SK-N-SH treated with all-trans-retinoic acid at 6 μM for 48 hours (cell line): ENCODE measurements at regions not wholly inside any gene's neighbourhood (a gene's known extent, or its start where the extent isn't known, plus 50 kb on each side); places are given as distances from the start of the nearest gene placed in this dataset.

ENCODE experiments used
- ARNTL ChIP-seq: fragments of 450-650 bp; formaldehyde crosslinking; IDR thresholded peaks from 2 replicates; pipeline ENCODE4 v1.5.0; 2020; ENCODE audit warnings: low read depth, mild to moderate bottlenecking, moderate library complexity, borderline replicate concordance
- CREB5 ChIP-seq: fragments of 250-450 bp; sonication (Bioruptor Pico); IDR thresholded peaks from 2 replicates; pipeline ENCODE4 v1.5.1; 2020; ENCODE audit warnings: low read depth, mild to moderate bottlenecking, moderate library complexity
- CSDC2 ChIP-seq: fragments of 250-450 bp; sonication (Bioruptor Pico); IDR thresholded peaks from 2 replicates; pipeline ENCODE4 v1.5.0; 2020; ENCODE audit warnings: mild to moderate bottlenecking, moderate library complexity
- CSRNP3 ChIP-seq: fragments of 250-450 bp; sonication (Bioruptor Pico); IDR thresholded peaks from 2 replicates; pipeline ENCODE4 v1.5.1; 2021; ENCODE audit warnings: mild to moderate bottlenecking, moderate library complexity
- ISL1 ChIP-seq: fragments of 250-450 bp; sonication (Bioruptor Pico); IDR thresholded peaks from 2 replicates; pipeline ENCODE4 v2.1.2; 2022; ENCODE audit warnings: mild to moderate bottlenecking, moderate library complexity
- PATZ1 ChIP-seq: fragments of 250-450 bp; sonication (Bioruptor Pico); IDR thresholded peaks from 2 replicates; pipeline ENCODE4 v1.8.0; 2020; ENCODE audit warnings: mild to moderate bottlenecking, moderate library complexity, borderline replicate concordance
- SNAI2 ChIP-seq: fragments of 250-450 bp; sonication (Bioruptor Pico); IDR thresholded peaks from 2 replicates; pipeline ENCODE4 v1.5.0; 2020; ENCODE audit warnings: mild to moderate bottlenecking, moderate library complexity
- TOX ChIP-seq: fragments of 250-450 bp; sonication (Bioruptor Pico); IDR thresholded peaks from 2 replicates; pipeline ENCODE4 v1.8.0; 2021; ENCODE audit warnings: mild to moderate bottlenecking, moderate library complexity, borderline replicate concordance
- TSHZ2 ChIP-seq: fragments of 250-450 bp; sonication (Bioruptor Pico); IDR thresholded peaks from 2 replicates; pipeline ENCODE4 v1.5.0; 2020; ENCODE audit warnings: mild to moderate bottlenecking, moderate library complexity
- ZC3H10 ChIP-seq: fragments of 250-450 bp; sonication (Bioruptor Pico); IDR thresholded peaks from 2 replicates; pipeline ENCODE4 v1.5.1; 2021; ENCODE audit warnings: mild to moderate bottlenecking, moderate library complexity
- ZFP30 ChIP-seq: fragments of 450-650 bp; formaldehyde crosslinking; IDR thresholded peaks from 2 replicates; pipeline ENCODE4 v1.5.0; 2022; ENCODE audit warnings: mild to moderate bottlenecking, moderate library complexity
- ZNF565 ChIP-seq: fragments of 450-650 bp; formaldehyde crosslinking; conservative IDR thresholded peaks from 2 replicates; pipeline ENCODE4 v1.5.0; 2020; ENCODE audit warnings: low read depth, mild to moderate bottlenecking, moderate library complexity
- ZNF70 ChIP-seq: fragments of 450-650 bp; formaldehyde crosslinking; IDR thresholded peaks from 2 replicates; pipeline ENCODE4 v1.5.0; 2020; ENCODE audit warnings: mild to moderate bottlenecking, moderate library complexity
- ZNF8 ChIP-seq: fragments of 450-650 bp; formaldehyde crosslinking; IDR thresholded peaks from 2 replicates; pipeline ENCODE4 v1.5.0; 2020; ENCODE audit warnings: mild to moderate bottlenecking, moderate library complexity

- TF ChIP-seq ZFP30: no peak
- no peak for TF ChIP-seq PATZ1 (CRISPR knock-in tag)
- TF ChIP-seq ZNF8 (CRISPR knock-in tag): no peak
- TF ChIP-seq SNAI2 (CRISPR knock-in tag): no peak
- no peak for TF ChIP-seq TSHZ2 (CRISPR knock-in tag)
- no peak for TF ChIP-seq CSRNP3 (CRISPR knock-in tag)
- TF ChIP-seq ARNTL (CRISPR knock-in tag): no peak
- TF ChIP-seq ISL1: no peak
- TF ChIP-seq CREB5: no peak
- no peak for TF ChIP-seq ZNF70 (CRISPR knock-in tag)
- no peak for TF ChIP-seq CSDC2 (CRISPR knock-in tag)
- 0 out of 2 replicates have a peak, but pooled peaks have one; percentile 10 for TF ChIP-seq TOX (CRISPR knock-in tag)
- TF ChIP-seq ZNF565 (CRISPR knock-in tag): no peak
- TF ChIP-seq ZC3H10 (CRISPR knock-in tag): no peak
These were observed 185.1 kb upstream of the CAMK1G start for GRCh38 chr1:209398313-209398991.
